GM23338 (cell line): ENCODE measurements at regions not wholly inside any gene's neighbourhood (a gene's known extent, or its start where the extent isn't known, plus 50 kb on each side); places are given as distances from the start of the nearest gene placed in this dataset.

Source experiments
- ATAC-seq: fragments of 200-7000 bp; cut with Tn5 transposase; 3 replicates; pipeline ENCODE4 v1.9.1; 2020
- DNase-seq: peaks from one replicate; pipeline ENCODE4 v3.0.0-alpha.2; 2015; ENCODE audit warnings: low spot score
- H2AFZ ChIP-seq: fragments of 200-600 bp; sonication (generic); 2 replicates; pipeline ENCODE4 v1.8.0; 2016; ENCODE audit warnings: antibody characterized with exemption, mild to moderate bottlenecking, moderate library complexity
- H3F3A ChIP-seq: fragments of 200-600 bp; sonication (generic); replicated peaks from 2 replicates; pipeline ENCODE4 v1.8.0; 2017; ENCODE audit warnings: antibody characterized with exemption, mixed run types, low read depth
- H3K27ac ChIP-seq: fragments of 200-600 bp; sonication (generic); 2 replicates; pipeline ENCODE4 v1.6.1; 2016; ENCODE audit warnings: low read depth
- H3K27me3 ChIP-seq: fragments of 200-600 bp; sonication (generic); 2 replicates; pipeline ENCODE4 v1.8.0; 2016; ENCODE audit warnings: mild to moderate bottlenecking, mixed run types, moderate library complexity; ENCODE audit not compliant: insufficient read depth
- H3K36me3 ChIP-seq: fragments of 200-600 bp; sonication (generic); 2 replicates; pipeline ENCODE4 v1.8.0; 2016; ENCODE audit warnings: mild to moderate bottlenecking; ENCODE audit not compliant: insufficient read depth
- H3K4me1 ChIP-seq: fragments of 200-600 bp; sonication (generic); 2 replicates; pipeline ENCODE4 v1.8.0; 2016; ENCODE audit warnings: mild to moderate bottlenecking, moderate library complexity; ENCODE audit not compliant: insufficient read depth
- H3K4me2 ChIP-seq: fragments of 200-600 bp; sonication (generic); 2 replicates; pipeline ENCODE4 v1.7.1; 2017; ENCODE audit warnings: mixed run types
- H3K4me3 ChIP-seq: fragments of 200-600 bp; sonication (generic); 2 replicates; pipeline ENCODE4 v1.6.1; 2016; ENCODE audit warnings: mixed run types
- H3K79me2 ChIP-seq: fragments of 200-600 bp; sonication (generic); replicated peaks from 2 replicates; pipeline ENCODE4 v1.8.0; 2017; ENCODE audit warnings: mild to moderate bottlenecking; ENCODE audit not compliant: insufficient read depth
- H3K9me2 ChIP-seq: fragments of 200-600 bp; sonication (generic); 2 replicates; pipeline ENCODE4 v1.8.0; 2017; ENCODE audit not compliant: insufficient read depth
- H4K20me1 ChIP-seq: fragments of 200-600 bp; sonication (generic); replicated peaks from 2 replicates; pipeline ENCODE4 v1.8.0; 2017; ENCODE audit warnings: mild to moderate bottlenecking; ENCODE audit not compliant: insufficient read depth
- H3K27ac Mint-ChIP-seq: 2 replicates; pipeline ENCODE4 v1.8.0; 2020; ENCODE audit warnings: inconsistent platforms, mild to moderate bottlenecking, moderate library complexity, mixed read lengths
- H3K27me3 Mint-ChIP-seq: 3 replicates; pipeline ENCODE4 v1.8.0; 2022; ENCODE audit warnings: low read depth, mild to moderate bottlenecking, moderate library complexity, mixed read lengths, inconsistent platforms; ENCODE audit not compliant: insufficient read depth, poor library complexity
- H3K36me3 Mint-ChIP-seq: 3 replicates; pipeline ENCODE4 v1.8.0; 2021; ENCODE audit warnings: low read depth, mild to moderate bottlenecking, inconsistent platforms, moderate library complexity, mixed read lengths
- H3K4me1 Mint-ChIP-seq: 3 replicates; pipeline ENCODE4 v1.8.0; 2020; ENCODE audit warnings: mild to moderate bottlenecking, inconsistent platforms, mixed read lengths
- H3K4me3 Mint-ChIP-seq: 3 replicates; pipeline ENCODE4 v1.8.0; 2021; ENCODE audit warnings: moderate library complexity, mild to moderate bottlenecking, inconsistent platforms, mixed read lengths
- H3K9me3 Mint-ChIP-seq: 3 replicates; pipeline ENCODE4 v1.8.0; 2020; ENCODE audit warnings: moderate library complexity, mild to moderate bottlenecking, inconsistent platforms, mixed read lengths
- CREB1 ChIP-seq: fragments of 250-450 bp; sonication (Bioruptor Pico); IDR thresholded peaks from 2 replicates; pipeline ENCODE4 v1.5.0; 2020; ENCODE audit warnings: low read depth, mild to moderate bottlenecking, moderate library complexity
- CTCF ChIP-seq, 2 experiments: fragments of 200-600 bp in 1 of 2; sonication (generic) in 1 of 2; conservative IDR thresholded peaks; 2 replicates each; pipeline versions ENCODE4 v1.5.1 to v1.6.1; 2016 to 2017; ENCODE audit warnings: antibody characterized with exemption in 2 of 2, low read depth in 2 of 2, mild to moderate bottlenecking in 2 of 2, moderate library complexity in 1 of 2
- EZH2 ChIP-seq: fragments of 200-600 bp; sonication (generic); IDR thresholded peaks from one replicate; pipeline ENCODE4 v1.8.0; 2017; ENCODE audit warnings: antibody characterized with exemption, mild to moderate bottlenecking, low read depth; ENCODE audit not compliant: unreplicated experiment
- JUNB ChIP-seq: IDR thresholded peaks from one replicate; pipeline ENCODE4 v1.6.1; 2016; ENCODE audit warnings: antibody characterized with exemption; ENCODE audit not compliant: unreplicated experiment
- NANOG ChIP-seq: IDR thresholded peaks from 2 replicates; pipeline ENCODE4 v1.6.1; 2016; ENCODE audit warnings: antibody characterized with exemption, borderline replicate concordance
- STAT1 ChIP-seq: IDR thresholded peaks from one replicate; pipeline ENCODE4 v1.6.1; 2016; ENCODE audit warnings: antibody characterized with exemption; ENCODE audit not compliant: unreplicated experiment
- ZNF114 ChIP-seq: fragments of 250-450 bp; sonication (Bioruptor Pico); IDR thresholded peaks from 2 replicates; pipeline ENCODE4 v1.5.0; 2020; ENCODE audit warnings: mild to moderate bottlenecking, moderate library complexity
- ZNF331 ChIP-seq: fragments of 250-450 bp; sonication (Bioruptor Pico); IDR thresholded peaks from 2 replicates; pipeline ENCODE4 v1.5.0; 2020; ENCODE audit warnings: low read depth, mild to moderate bottlenecking, moderate library complexity

- Histone ChIP-seq H3K27me3 (no peaks in the 10 kb centered on the region), H4K20me1 (no peaks in the 10 kb centered on the region), H3K4me3 (no peak overlapping the region), H3K9me2 (no peaks in the 10 kb centered on the region), H3K27ac (no peak overlapping the region), H3K36me3 (no peaks in the 10 kb centered on the region), H3K4me1 (no peaks in the 10 kb centered on the region), H3F3A (no peaks in the 10 kb centered on the region), H3K79me2 (no peaks in the 10 kb centered on the region), H2AFZ (no peak overlapping the region), H3K4me2 (no peak overlapping the region)
- Mint-ChIP-seq H3K9me3 (no peaks in the 10 kb centered on the region; the same call in 2 of the 3 replicates), H3K27ac (no peak overlapping the region), H3K4me3 (no peak overlapping the region), H3K4me1 (peaks cover 12% of the 10 kb centered on the region), H3K36me3 (no peaks in the 10 kb centered on the region; the same call in 2 of the 3 replicates), H3K27me3 (peaks cover 10% of the 10 kb centered on the region)
- no peak; the same call in 2 of the 3 replicates for ATAC-seq
- TF ChIP-seq CREB1 (CRISPR knock-in tag) (no peak), JUNB (no peak), STAT1 (no peak), CTCF (conservative IDR thresholded peaks at IDR 0.05; ENCODE audit: low read depth in 2 of 2) (peak in 1 of 2 experiments; percentile 39; a peak in 2 of 4 replicates), ZNF114 (CRISPR knock-in tag) (no peak), EZH2 (no peak)
- peak; percentile 15 for DNase-seq
These were observed 372.3 kb downstream of the MIAT start for GRCh38 chr22:27029584-27030130.

GRCh38 chr22:27032091-27032761 is 374.8 kb downstream of the MIAT start:
- no peaks in the 10 kb centered on the region for H3K36me3 ChIP-seq
- no peak overlapping the region for H3K4me3 ChIP-seq
- H3K4me3 Mint-ChIP-seq, result no peak overlapping the region
- ATAC-seq (peak; percentile 98), DNase-seq (peak; percentile 87)
- no peaks in the 10 kb centered on the region for H3F3A ChIP-seq
- H3K4me1 ChIP-seq, result no peaks in the 10 kb centered on the region
- H3K27me3 ChIP-seq, result no peaks in the 10 kb centered on the region
- H3K36me3 Mint-ChIP-seq, result no peaks in the 10 kb centered on the region; the same call in 2 of the 3 replicates
- H3K9me3 Mint-ChIP-seq, result no peaks in the 10 kb centered on the region; the same call in 2 of the 3 replicates
- no peaks in the 10 kb centered on the region for H3K9me2 ChIP-seq
- H4K20me1 ChIP-seq, result no peaks in the 10 kb centered on the region
- TF ChIP-seq ZNF331 (CRISPR knock-in tag) (no peak), EZH2 (no peak), CTCF (conservative IDR thresholded peaks at IDR 0.05; ENCODE audit: low read depth in 2 of 2) (peak; percentile 50 to 66), NANOG (no peak)
- peaks cover 8% of the 10 kb centered on the region for H3K4me1 Mint-ChIP-seq
- H3K79me2 ChIP-seq, result no peaks in the 10 kb centered on the region
- peak overlapping the region; percentile 90 for H2AFZ ChIP-seq
- H3K4me2 ChIP-seq, result peak overlapping the region; percentile 48
- no peak overlapping the region for H3K27ac ChIP-seq
- no peak overlapping the region for H3K27ac Mint-ChIP-seq
- peaks cover 4% of the 10 kb centered on the region for H3K27me3 Mint-ChIP-seq
